Adrenal gland (tissue), 9 donors: ENCODE measurements at regions not wholly inside any gene's neighbourhood (a gene's known extent, or its start where the extent isn't known, plus 50 kb on each side); places are given as distances from the start of the nearest gene placed in this dataset.

ENCODE experiments used
- DNase-seq, 7 donors: peaks; one replicate each; pipeline ENCODE4 v3.0.0-alpha.2; 2019 to 2020
- H3K27ac ChIP-seq, 5 donors: fragments of 200-600 bp; sonication (generic) in 4 of 5; 1 replicate in 3 of 5; 2 replicates in 2 of 5; pipeline versions ENCODE4 v1.5.1 to v1.8.0; 2016 to 2020; ENCODE audit warnings: mild to moderate bottlenecking in 1 of 5
- H3K27me3 ChIP-seq: fragments of 200-600 bp; 2 replicates; pipeline ENCODE4 v1.8.0; 2021
- H3K36me3 ChIP-seq, 2 donors: fragments of 200-600 bp; replicated peaks in 1 of 2; 1 replicate in 1 of 2; 2 replicates in 1 of 2; pipeline versions ENCODE4 v1.5.1 to v1.8.0; 2018 to 2022
- H3K4me1 ChIP-seq, 2 donors: fragments of 200-600 bp; replicated peaks in 1 of 2; 1 replicate in 1 of 2; 2 replicates in 1 of 2; pipeline versions ENCODE4 v1.5.1 to v1.8.0; 2018 to 2021
- H3K4me3 ChIP-seq, 4 donors: fragments of 200-600 bp; sonication (generic) in 3 of 4; one replicate each; pipeline ENCODE4 v1.5.1; 2016 to 2018
- H3K9me3 ChIP-seq, 3 donors: fragments of 200-600 bp; sonication (generic) in 1 of 3; replicated peaks in 1 of 3; 1 replicate in 2 of 3; 2 replicates in 1 of 3; pipeline versions ENCODE4 v1.5.1 to v1.8.0; 2016 to 2021
- POLR2A ChIP-seq, 2 donors: fragments of 450-650 bp; IDR thresholded peaks; one replicate each; pipeline ENCODE4 v1.6.1; 2017; ENCODE audit warnings: antibody characterized with exemption in 2 of 2, mild to moderate bottlenecking in 2 of 2, moderate library complexity in 1 of 2
- WGBS, 4 donors: extraction: QIAGEN DNeasy Blood & Tissue Kit in 2 of 4; methylation state at CpG; one replicate each; pipeline versions ENCODE4 v1.1.5 to v1.1.7; 2013 to 2017; 5-methylcytosine and 5-hydroxymethylcytosine counted together
- intact Hi-C, 2 donors: fragments of 100-400 bp; cut with DNase I; formaldehyde crosslinking; loops; one replicate each; pipeline versions ENCODE4 v1.14.1 to v1.15.0; 2022 to 2023
- TF ChIP-seq, protein P1 (sequence below), 6 experiments: fragments of 450-650 bp in 4 of 6; fragments of 200-600 bp in 2 of 6; sonication (generic) in 1 of 6; IDR thresholded peaks; 1 replicate in 5 of 6; 2 replicates in 1 of 6; pipeline versions ENCODE4 v1.5.1 to v1.8.0; 2016 to 2021; ENCODE audit warnings: antibody characterized with exemption in 6 of 6, mild to moderate bottlenecking in 2 of 6, moderate library complexity in 1 of 6
- donor health status: healthy with polysubstance abuse.
- donor health status: Bipolar disorder and iron deficiency.
- donor health status: DM: yes; HTN: yes; CAD: no.
- donor health status: DM: no; HTN: no; CAD: no.
- donor health status: DM: no; HTN: no; CAD: no.

DNA sequence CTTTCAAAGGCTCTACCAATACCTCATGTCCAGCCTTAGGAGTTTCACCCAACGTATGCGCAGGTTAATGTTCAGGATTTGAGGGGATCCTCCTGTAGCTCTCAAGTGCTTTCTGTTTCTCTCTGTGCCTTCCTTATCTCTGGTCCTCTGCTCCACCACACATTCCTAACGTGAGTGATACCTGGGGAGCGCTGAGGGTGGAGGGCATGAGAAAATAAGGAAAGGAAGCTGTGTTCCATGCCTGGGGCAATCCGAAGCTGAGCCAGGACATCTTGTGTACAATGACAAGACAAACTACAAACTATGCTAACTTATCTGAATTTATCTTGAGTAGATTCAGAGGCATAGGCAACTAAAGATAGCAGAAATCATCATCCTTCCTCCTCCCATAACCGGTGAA, 136.4 kb downstream of the SST start:
- TF ChIP-seq POLR2A (IDR thresholded peaks at IDR 0.05), result no peak
- TF ChIP-seq, protein P1, sequence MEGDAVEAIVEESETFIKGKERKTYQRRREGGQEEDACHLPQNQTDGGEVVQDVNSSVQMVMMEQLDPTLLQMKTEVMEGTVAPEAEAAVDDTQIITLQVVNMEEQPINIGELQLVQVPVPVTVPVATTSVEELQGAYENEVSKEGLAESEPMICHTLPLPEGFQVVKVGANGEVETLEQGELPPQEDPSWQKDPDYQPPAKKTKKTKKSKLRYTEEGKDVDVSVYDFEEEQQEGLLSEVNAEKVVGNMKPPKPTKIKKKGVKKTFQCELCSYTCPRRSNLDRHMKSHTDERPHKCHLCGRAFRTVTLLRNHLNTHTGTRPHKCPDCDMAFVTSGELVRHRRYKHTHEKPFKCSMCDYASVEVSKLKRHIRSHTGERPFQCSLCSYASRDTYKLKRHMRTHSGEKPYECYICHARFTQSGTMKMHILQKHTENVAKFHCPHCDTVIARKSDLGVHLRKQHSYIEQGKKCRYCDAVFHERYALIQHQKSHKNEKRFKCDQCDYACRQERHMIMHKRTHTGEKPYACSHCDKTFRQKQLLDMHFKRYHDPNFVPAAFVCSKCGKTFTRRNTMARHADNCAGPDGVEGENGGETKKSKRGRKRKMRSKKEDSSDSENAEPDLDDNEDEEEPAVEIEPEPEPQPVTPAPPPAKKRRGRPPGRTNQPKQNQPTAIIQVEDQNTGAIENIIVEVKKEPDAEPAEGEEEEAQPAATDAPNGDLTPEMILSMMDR (IDR thresholded peaks at IDR 0.05), result no peak

DNA sequence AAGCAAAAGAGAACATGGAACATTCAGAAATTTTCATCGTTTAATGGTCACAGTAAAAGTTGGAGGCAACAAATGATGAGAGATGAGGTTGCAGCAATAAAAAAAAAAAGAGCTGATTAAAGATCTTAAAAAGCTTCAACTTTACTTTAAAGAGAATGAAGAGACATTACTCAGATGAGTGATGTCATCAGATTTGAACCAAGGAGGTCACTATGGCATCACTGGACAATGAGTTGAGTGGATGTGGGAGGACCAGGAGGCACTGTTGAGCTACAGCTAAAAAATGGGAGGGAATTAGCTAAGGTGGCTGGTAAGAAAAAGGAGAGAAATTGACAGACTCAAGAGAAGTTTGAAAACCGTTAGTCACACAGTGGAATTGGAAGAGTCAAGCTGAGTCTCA, 138.4 kb downstream of the SST start:
- TF ChIP-seq, protein P1 (IDR thresholded peaks at IDR 0.05), result no peak
- no peak for TF ChIP-seq POLR2A (IDR thresholded peaks at IDR 0.05)
- Histone ChIP-seq H3K27me3 (no peaks in the 10 kb centered on the region), H3K27ac (no peak overlapping the region), H3K9me3 (no peaks in the 10 kb centered on the region), H3K4me3 (no peak overlapping the region), H3K4me1 (no peaks in the 10 kb centered on the region), H3K36me3 (no peaks in the 10 kb centered on the region)
- intact Hi-C loops, result no loop called here
- WGBS, 4 donors, result 70 to 85% (median 78%) methylated on average over 2 of the region's 2 CpGs
- no peak for DNase-seq

More for the DNA sequence above, 136.4 kb downstream of the SST start:
- intact Hi-C loops, result no loop called here
- Histone ChIP-seq H3K9me3 (no peaks in the 10 kb centered on the region), H3K27ac (no peak overlapping the region), H3K4me3 (no peak overlapping the region), H3K4me1 (no peaks in the 10 kb centered on the region), H3K36me3 (no peaks in the 10 kb centered on the region), H3K27me3 (no peaks in the 10 kb centered on the region)
- WGBS, 4 donors, result 58 to 73% (median 68%) methylated on average over 6 of the region's 6 CpGs
- no peak for DNase-seq

DNA sequence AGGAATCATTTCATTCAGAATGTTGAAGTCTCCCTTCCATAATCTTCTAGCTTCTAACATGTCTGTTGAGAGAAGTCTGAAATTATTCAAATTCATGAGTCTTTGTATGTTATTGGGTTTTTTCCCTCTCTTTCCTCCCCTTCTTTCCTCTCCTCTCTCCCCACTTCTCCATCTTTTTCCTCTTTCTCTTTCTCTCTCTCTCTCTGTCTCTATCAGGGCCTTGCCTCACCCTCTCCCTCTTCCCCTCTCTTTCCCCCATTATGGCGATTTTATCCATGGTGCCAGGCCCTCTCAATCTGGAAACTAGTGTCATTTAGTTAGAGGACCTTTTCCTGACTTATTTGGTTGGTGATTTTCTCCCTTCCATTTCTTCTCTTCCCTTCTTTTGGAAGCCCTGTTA, 147.3 kb downstream of the SST start:
- TF ChIP-seq, protein P1 (IDR thresholded peaks at IDR 0.05), result no peak
- TF ChIP-seq POLR2A (IDR thresholded peaks at IDR 0.05), result no peak
- no peak for DNase-seq
- WGBS, 4 donors, result 61 to 81% (median 69%) methylated on average over 1 of the region's 1 CpG
- Histone ChIP-seq H3K4me3 (no peak overlapping the region), H3K4me1 (no peaks in the 10 kb centered on the region), H3K36me3 (no peaks in the 10 kb centered on the region), H3K27ac (no peak overlapping the region), H3K27me3 (no peaks in the 10 kb centered on the region), H3K9me3 (no peaks in the 10 kb centered on the region)
- intact Hi-C loops, result no loop called here

DNA sequence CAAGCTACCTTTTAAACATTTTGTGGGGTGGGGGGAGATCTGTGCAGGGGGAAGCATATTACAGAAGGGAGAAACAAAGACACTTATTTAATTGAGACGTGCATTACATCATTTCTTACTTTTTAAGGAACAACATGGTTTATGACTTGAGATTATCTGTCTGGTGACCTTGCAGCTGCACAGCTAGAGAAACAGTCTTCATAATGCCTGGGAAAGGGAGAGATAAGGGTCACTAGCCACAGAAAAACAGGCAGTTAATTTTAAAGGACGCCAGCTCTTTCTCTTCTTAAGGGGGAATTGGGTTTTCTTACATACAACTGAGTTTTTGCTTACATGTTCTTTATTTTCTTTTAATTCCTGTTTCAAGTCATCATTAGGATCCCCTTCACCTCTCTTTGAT, 147.9 kb downstream of the SST start:
- H3K4me1 ChIP-seq, result no peaks in the 10 kb centered on the region
- no peak overlapping the region for H3K27ac ChIP-seq
- TF ChIP-seq, protein P1 (IDR thresholded peaks at IDR 0.05), result no peak
- TF ChIP-seq POLR2A (IDR thresholded peaks at IDR 0.05), result no peak
- no peaks in the 10 kb centered on the region for H3K9me3 ChIP-seq
- intact Hi-C loops, result no loop called here
- no peaks in the 10 kb centered on the region for H3K36me3 ChIP-seq
- no peaks in the 10 kb centered on the region for H3K27me3 ChIP-seq
- 13 to 31% (median 23%) methylated on average over 2 of the region's 2 CpGs for WGBS, 4 donors
- H3K4me3 ChIP-seq, result no peak overlapping the region
- no peak for DNase-seq
